NCI-H2196 (cell line): ENCODE measurements at regions not wholly inside any gene's neighbourhood (a gene's known extent, or its start where the extent isn't known, plus 50 kb on each side); places are given as distances from the start of the nearest gene placed in this dataset.
A peak's percentile ranks its signal among the peaks of the same experiment; 100 is the strongest.
"Not testable (repeated sequence)": the region's sequence is repeated elsewhere in the genome, so short reads cannot be mapped to it uniquely, and the experiment has no call there.

Experiments used
- DNase-seq: peaks from one replicate; lab custom pipeline; 2025; ENCODE audit not compliant: unreplicated experiment; lab: John Stamatoyannopoulos, UW

- DNase-seq, result no peak
Measured at GRCh38 chr2:216942465-216942864, 82.6 kb upstream of the TNP1 start.

GRCh38 chr2:216942016-216942415 is 82.2 kb upstream of the TNP1 start:
- DNase-seq, result no peak

- no peak for DNase-seq
Measured at GRCh38 chr2:216936954-216937357, 77.1 kb upstream of the TNP1 start.

GRCh38 chr2:216934623-216935022 is 74.8 kb upstream of the TNP1 start:
- no peak for DNase-seq

GRCh38 chr2:216934151-216934550 is 74.3 kb upstream of the TNP1 start:
- DNase-seq, result no peak

GRCh38 chr2:216932863-216933548 is 73.1 kb upstream of the TNP1 start:
- DNase-seq, result no peak

GRCh38 chr2:216932113-216932862 is 72.4 kb upstream of the TNP1 start:
- no peak for DNase-seq

GRCh38 chr2:216930716-216931115 is 70.9 kb upstream of the TNP1 start:
- DNase-seq, result no peak

- not testable (repeated sequence) for DNase-seq
Measured at GRCh38 chr2:216929338-216929737, 69.5 kb upstream of the TNP1 start.

GRCh38 chr2:216927163-216927562 is 67.3 kb upstream of the TNP1 start:
- DNase-seq, result no peak

- no peak for DNase-seq
Measured at GRCh38 chr2:216925636-216926366, 65.9 kb upstream of the TNP1 start.

GRCh38 chr2:216925006-216925405 is 65.1 kb upstream of the TNP1 start:
- no peak for DNase-seq

- DNase-seq, result no peak
Measured at GRCh38 chr2:216923706-216924105, 63.8 kb upstream of the TNP1 start.

- DNase-seq, result no peak
Measured at GRCh38 chr2:216922175-216922780, 62.4 kb upstream of the TNP1 start.

- no peak for DNase-seq
Measured at GRCh38 chr2:216920937-216921456, 61.1 kb upstream of the TNP1 start.

- peak; percentile 41 for DNase-seq
Measured at GRCh38 chr2:216920143-216920876, 60.4 kb upstream of the TNP1 start.

- DNase-seq, result no peak
Measured at GRCh38 chr2:216918088-216918680, 58.3 kb upstream of the TNP1 start.

- DNase-seq, result no peak
Measured at GRCh38 chr2:216916956-216917650, 57.2 kb upstream of the TNP1 start.

GRCh38 chr2:216915557-216916150 is 55.8 kb upstream of the TNP1 start:
- DNase-seq, result no peak
